ENCODE measurements at regions not wholly inside any gene's neighbourhood (a gene's known extent, or its start where the extent isn't known, plus 50 kb on each side); places are given as distances from the start of the nearest gene placed in this dataset.

DNA sequence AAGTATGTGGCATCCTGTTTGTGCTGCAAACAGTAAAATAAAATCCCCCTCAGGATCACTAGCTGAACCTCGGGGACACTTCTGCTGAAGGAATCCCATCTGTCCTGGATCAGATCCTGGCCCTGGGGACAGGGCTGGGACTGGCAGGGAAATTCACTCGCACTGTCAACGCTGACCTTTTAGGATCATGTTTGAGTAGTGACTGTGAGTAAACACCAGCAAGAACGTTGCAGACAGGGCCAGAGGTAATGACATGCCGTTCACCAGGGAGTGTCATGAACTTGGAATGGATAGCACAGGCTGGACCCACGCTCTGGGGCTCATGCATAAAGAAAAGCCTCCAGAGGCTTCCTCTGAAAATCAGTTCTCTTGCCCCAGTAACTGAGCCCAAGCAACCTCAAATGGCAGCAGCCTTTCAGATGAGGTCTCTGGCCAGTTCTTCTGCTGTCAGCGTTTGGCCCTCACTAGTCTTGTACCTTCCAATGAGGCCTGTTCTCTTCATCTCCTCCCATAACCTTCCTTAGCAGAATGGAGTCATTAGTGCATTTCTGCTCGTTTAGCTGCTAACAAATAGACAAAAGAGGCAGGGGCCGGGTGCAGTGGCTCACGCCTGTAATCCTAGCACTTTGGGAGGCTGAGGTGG lies 51.0 kb upstream of the BARX2 start (continued):
- no peak for TF ChIP-seq TCF12 (IDR thresholded peaks at IDR 0.05; ENCODE audit: low read depth, low read length)
- no peak for TF ChIP-seq POLR2A (IDR thresholded peaks at IDR 0.05; ENCODE audit: control extremely low read depth in 1 of 2, low read depth in 2 of 2, low read length in 2 of 2)
- no peak for TF ChIP-seq CHD2 (IDR thresholded peaks at IDR 0.05; ENCODE audit: low read length)

Measured in H1 (cell line).